ENCODE measurements at regions not wholly inside any gene's neighbourhood (a gene's known extent, or its start where the extent isn't known, plus 50 kb on each side); places are given as distances from the start of the nearest gene placed in this dataset.
A peak's percentile ranks its signal among the peaks of the same experiment; 100 is the strongest.
"Not testable (repeated sequence)": the region's sequence is repeated elsewhere in the genome, so short reads cannot be mapped to it uniquely, and the experiment has no call there.

- not testable (repeated sequence) for DNase-seq (ENCODE audit: low spot score)
These were observed 871.5 kb downstream of the DIAPH3 start for GRCh38 chr13:59292240-59292639.

GRCh38 chr13:59299584-59299983 is 864.1 kb downstream of the DIAPH3 start:
- DNase-seq (ENCODE audit: low spot score): no peak

GRCh38 chr13:59300355-59301173 is 863.2 kb downstream of the DIAPH3 start:
- no peak for DNase-seq (ENCODE audit: low spot score)

- DNase-seq (ENCODE audit: low spot score): no peak
These were observed 862.6 kb downstream of the DIAPH3 start for GRCh38 chr13:59301174-59301567.

GRCh38 chr13:59303433-59303832 is 860.3 kb downstream of the DIAPH3 start:
- DNase-seq (ENCODE audit: low spot score): no peak

- no peak for DNase-seq (ENCODE audit: low spot score)
These were observed 859.1 kb downstream of the DIAPH3 start for GRCh38 chr13:59304596-59304995.

- no peak for DNase-seq (ENCODE audit: low spot score)
These were observed 857.8 kb downstream of the DIAPH3 start for GRCh38 chr13:59305896-59306295.

GRCh38 chr13:59312776-59313175 is 851.0 kb downstream of the DIAPH3 start:
- no peak for DNase-seq (ENCODE audit: low spot score)

- DNase-seq (ENCODE audit: low spot score): peak; percentile 84
These were observed 845.3 kb downstream of the DIAPH3 start for GRCh38 chr13:59318320-59318930.

GRCh38 chr13:59319276-59319675 is 844.5 kb downstream of the DIAPH3 start:
- no peak for DNase-seq (ENCODE audit: low spot score)

- DNase-seq (ENCODE audit: low spot score): no peak
These were observed 843.7 kb downstream of the DIAPH3 start for GRCh38 chr13:59320021-59320420.

GRCh38 chr13:59324401-59324800 is 839.3 kb downstream of the DIAPH3 start:
- not testable (repeated sequence) for DNase-seq (ENCODE audit: low spot score)

- no peak for DNase-seq (ENCODE audit: low spot score)
These were observed 837.0 kb downstream of the DIAPH3 start for GRCh38 chr13:59326717-59327116.

GRCh38 chr13:59330764-59331163 is 833.0 kb downstream of the DIAPH3 start:
- no peak for DNase-seq (ENCODE audit: low spot score)

GRCh38 chr13:59332966-59333365 is 830.8 kb downstream of the DIAPH3 start:
- no peak for DNase-seq (ENCODE audit: low spot score)

GRCh38 chr13:59337070-59337469 is 826.7 kb downstream of the DIAPH3 start:
- no peak for DNase-seq (ENCODE audit: low spot score)

GRCh38 chr13:59340151-59340550 is 823.6 kb downstream of the DIAPH3 start:
- DNase-seq (ENCODE audit: low spot score): no peak

- DNase-seq (ENCODE audit: low spot score): no peak
These were observed 823.1 kb downstream of the DIAPH3 start for GRCh38 chr13:59340581-59340980.

GRCh38 chr13:59342400-59342799 is 821.3 kb downstream of the DIAPH3 start:
- no peak for DNase-seq (ENCODE audit: low spot score)

- no peak for DNase-seq (ENCODE audit: low spot score)
These were observed 820.6 kb downstream of the DIAPH3 start for GRCh38 chr13:59343132-59343531.

GRCh38 chr13:59343993-59344822 is 819.5 kb downstream of the DIAPH3 start:
- peak; percentile 80 for DNase-seq (ENCODE audit: low spot score)

GRCh38 chr13:59345311-59345710 is 818.4 kb downstream of the DIAPH3 start:
- DNase-seq (ENCODE audit: low spot score): no peak

Measured in SK-N-DZ (cell line).